22Rv1 (cell line): ENCODE measurements at regions not wholly inside any gene's neighbourhood (a gene's known extent, or its start where the extent isn't known, plus 50 kb on each side); places are given as distances from the start of the nearest gene placed in this dataset.

Source experiments
- ZFX ChIP-seq: fragments of 450-650 bp; IDR thresholded peaks from 2 replicates; pipeline ENCODE4 v1.6.1; 2017; ENCODE audit warnings: antibody characterized with exemption, borderline replicate concordance
- TF ChIP-seq, protein P1 (sequence below): fragments of 450-650 bp; IDR thresholded peaks from 2 replicates; pipeline ENCODE4 v1.5.1; 2017; ENCODE audit warnings: mild to moderate bottlenecking

- TF ChIP-seq, protein P1, sequence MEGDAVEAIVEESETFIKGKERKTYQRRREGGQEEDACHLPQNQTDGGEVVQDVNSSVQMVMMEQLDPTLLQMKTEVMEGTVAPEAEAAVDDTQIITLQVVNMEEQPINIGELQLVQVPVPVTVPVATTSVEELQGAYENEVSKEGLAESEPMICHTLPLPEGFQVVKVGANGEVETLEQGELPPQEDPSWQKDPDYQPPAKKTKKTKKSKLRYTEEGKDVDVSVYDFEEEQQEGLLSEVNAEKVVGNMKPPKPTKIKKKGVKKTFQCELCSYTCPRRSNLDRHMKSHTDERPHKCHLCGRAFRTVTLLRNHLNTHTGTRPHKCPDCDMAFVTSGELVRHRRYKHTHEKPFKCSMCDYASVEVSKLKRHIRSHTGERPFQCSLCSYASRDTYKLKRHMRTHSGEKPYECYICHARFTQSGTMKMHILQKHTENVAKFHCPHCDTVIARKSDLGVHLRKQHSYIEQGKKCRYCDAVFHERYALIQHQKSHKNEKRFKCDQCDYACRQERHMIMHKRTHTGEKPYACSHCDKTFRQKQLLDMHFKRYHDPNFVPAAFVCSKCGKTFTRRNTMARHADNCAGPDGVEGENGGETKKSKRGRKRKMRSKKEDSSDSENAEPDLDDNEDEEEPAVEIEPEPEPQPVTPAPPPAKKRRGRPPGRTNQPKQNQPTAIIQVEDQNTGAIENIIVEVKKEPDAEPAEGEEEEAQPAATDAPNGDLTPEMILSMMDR: no peak
- no peak for TF ChIP-seq ZFX
These were observed 553.7 kb downstream of the TUSC7 start for GRCh38 chr3:117263270-117263669.
